Lower leg skin (tissue), 4 donors: ENCODE measurements at regions not wholly inside any gene's neighbourhood (a gene's known extent, or its start where the extent isn't known, plus 50 kb on each side); places are given as distances from the start of the nearest gene placed in this dataset.

Experiments
- DNase-seq, 2 donors: peaks; one replicate each; pipeline ENCODE4 v3.0.0-alpha.2; 2019; ENCODE audit warnings: low spot score in 2 of 2
- H3K4me3 ChIP-seq: fragments of 200-600 bp; sonication (generic); 2 replicates; pipeline ENCODE4 v1.5.1; 2017; ENCODE audit warnings: mild to moderate bottlenecking, low read depth; ENCODE audit not compliant: poor library complexity, severe bottlenecking
- POLR2A ChIP-seq, 2 donors: fragments of 450-650 bp; IDR thresholded peaks; one replicate each; pipeline ENCODE4 v1.6.1; 2016 to 2017; ENCODE audit warnings: antibody characterized with exemption in 2 of 2, mild to moderate bottlenecking in 1 of 2, moderate library complexity in 1 of 2
- WGBS, 2 donors: methylation state at CpG; one replicate each; pipeline ENCODE4 v1.1.5; 2018; 5-methylcytosine and 5-hydroxymethylcytosine counted together
- intact Hi-C: fragments of 100-400 bp; cut with DNase I; formaldehyde crosslinking; loops from one replicate; pipeline ENCODE4 v1.15.0; 2023; ENCODE audit warnings: low total_unique reads
- TF ChIP-seq, protein P1 (sequence below), 3 donors: fragments of 450-650 bp; IDR thresholded peaks; one replicate each; pipeline ENCODE4 v1.5.1; 2016; ENCODE audit warnings: antibody characterized with exemption in 3 of 3, mild to moderate bottlenecking in 3 of 3, moderate library complexity in 2 of 3

DNA sequence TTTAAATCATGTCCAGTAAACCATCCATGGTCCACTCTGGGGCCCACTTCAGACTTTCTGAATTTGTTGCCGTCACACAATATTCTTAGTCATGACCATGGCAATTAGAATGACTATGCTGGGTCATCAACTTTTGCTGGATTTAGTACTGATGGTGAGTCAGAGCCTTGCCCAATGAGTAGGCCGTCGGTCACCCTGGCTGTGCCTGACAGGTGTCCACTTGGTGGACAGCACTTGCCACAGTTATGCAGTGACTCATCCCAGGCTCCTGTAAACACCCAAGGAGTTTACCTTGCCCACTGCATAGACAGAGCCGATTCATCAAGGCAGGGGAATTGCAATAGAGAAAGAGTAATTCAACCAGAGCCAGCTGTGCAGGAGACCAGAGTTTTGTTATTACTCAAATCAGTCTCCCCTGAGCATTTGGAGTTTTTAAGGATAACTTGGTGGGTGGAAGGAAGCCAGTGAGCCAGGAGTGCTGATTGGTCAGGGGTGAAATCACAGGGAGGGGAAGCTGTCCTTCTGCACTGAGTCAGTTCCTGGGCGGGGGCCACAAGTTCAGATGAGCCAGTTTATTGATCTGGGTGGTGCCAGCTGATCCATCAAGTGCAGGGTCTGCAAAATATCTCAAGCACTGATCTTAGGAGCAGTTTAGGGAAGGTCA lies 333.8 kb downstream of the PTPRU start:
- WGBS, 2 donors, result 62 to 84% methylated on average over 5 of the region's 5 CpGs
- intact Hi-C loops, result no loop called here

DNA sequence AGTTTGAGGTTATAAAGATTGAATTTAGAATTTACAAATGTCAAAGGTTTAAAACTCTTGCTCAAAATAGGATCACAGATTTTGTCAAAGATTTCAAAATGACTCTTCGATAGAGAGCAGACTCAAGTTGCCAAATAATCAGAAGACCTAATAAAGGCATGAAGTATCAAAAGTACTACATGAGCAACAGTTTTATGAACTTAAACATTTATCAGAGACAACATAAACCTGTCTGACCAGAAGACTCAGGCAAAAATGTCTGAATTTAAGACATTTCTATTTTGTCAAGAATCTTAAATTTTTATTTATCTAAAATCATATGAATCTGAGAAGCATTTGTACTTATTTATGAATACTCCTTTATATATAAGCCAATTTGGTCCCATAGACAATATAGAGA lies 330.9 kb downstream of the PTPRU start:
- intact Hi-C loops, result no loop called here
- no peak for TF ChIP-seq POLR2A (IDR thresholded peaks at IDR 0.05)
- TF ChIP-seq, protein P1, sequence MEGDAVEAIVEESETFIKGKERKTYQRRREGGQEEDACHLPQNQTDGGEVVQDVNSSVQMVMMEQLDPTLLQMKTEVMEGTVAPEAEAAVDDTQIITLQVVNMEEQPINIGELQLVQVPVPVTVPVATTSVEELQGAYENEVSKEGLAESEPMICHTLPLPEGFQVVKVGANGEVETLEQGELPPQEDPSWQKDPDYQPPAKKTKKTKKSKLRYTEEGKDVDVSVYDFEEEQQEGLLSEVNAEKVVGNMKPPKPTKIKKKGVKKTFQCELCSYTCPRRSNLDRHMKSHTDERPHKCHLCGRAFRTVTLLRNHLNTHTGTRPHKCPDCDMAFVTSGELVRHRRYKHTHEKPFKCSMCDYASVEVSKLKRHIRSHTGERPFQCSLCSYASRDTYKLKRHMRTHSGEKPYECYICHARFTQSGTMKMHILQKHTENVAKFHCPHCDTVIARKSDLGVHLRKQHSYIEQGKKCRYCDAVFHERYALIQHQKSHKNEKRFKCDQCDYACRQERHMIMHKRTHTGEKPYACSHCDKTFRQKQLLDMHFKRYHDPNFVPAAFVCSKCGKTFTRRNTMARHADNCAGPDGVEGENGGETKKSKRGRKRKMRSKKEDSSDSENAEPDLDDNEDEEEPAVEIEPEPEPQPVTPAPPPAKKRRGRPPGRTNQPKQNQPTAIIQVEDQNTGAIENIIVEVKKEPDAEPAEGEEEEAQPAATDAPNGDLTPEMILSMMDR (IDR thresholded peaks at IDR 0.05), result no peak
- DNase-seq, result no peak
- no peak overlapping the region for H3K4me3 ChIP-seq
- 91 to 95% methylated on average over 1 of the region's 1 CpG for WGBS, 2 donors

More for the DNA sequence above, 333.8 kb downstream of the PTPRU start:
- TF ChIP-seq POLR2A (IDR thresholded peaks at IDR 0.05), result no peak
- TF ChIP-seq, protein P1 (IDR thresholded peaks at IDR 0.05), result no peak
- no peak for DNase-seq
- H3K4me3 ChIP-seq, result no peak overlapping the region

DNA sequence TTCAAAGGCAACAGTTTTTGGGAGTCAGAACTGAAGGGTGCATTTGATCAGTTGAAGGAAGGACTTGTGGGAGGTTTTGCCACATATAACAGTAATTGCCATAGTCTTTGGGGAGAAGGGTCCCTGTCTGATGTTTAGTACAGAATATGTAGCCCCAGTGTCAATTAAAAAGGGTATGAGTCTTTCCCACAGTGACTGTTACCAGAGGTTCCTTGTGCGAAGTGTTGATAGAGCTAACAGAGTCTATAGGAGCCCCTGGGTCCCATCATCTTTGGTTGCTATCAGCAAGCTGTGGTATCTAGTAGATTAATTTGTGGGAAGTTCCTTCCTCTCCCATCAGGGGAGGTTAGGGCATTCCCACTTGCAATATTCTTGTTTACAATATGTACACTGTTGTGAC lies 329.2 kb downstream of the PTPRU start:
- WGBS, 2 donors, result 95 to 100% methylated on average over 1 of the region's 1 CpG
- intact Hi-C loops, result no loop called here

DNA sequence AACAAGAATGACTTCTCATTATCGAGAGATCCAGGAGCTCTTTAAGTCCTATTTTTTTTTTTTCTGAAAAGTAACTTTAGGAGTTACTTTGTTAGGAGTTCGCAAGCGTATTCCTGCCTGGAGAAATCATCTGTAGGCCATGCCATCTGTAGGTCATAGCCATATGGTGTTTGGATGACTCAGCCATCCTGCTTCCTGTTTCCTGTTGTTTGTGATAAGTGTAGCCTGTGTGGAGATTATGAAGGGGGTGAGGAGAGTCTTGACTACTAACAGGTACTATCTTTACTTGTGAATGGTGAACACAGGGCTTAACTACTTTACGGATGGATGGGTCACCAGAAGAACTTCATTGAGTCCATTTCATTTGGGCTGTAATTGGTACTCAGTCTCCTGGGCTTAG lies 327.2 kb downstream of the PTPRU start:
- H3K4me3 ChIP-seq, result no peak overlapping the region
- WGBS, 2 donors, result 73 to 77% methylated on average over 4 of the region's 4 CpGs
- no peak for DNase-seq
- TF ChIP-seq, protein P1 (IDR thresholded peaks at IDR 0.05), result no peak
- TF ChIP-seq POLR2A (IDR thresholded peaks at IDR 0.05), result no peak
- intact Hi-C loops, result no loop called here

More for the DNA sequence above, 329.2 kb downstream of the PTPRU start:
- TF ChIP-seq POLR2A (IDR thresholded peaks at IDR 0.05), result no peak
- TF ChIP-seq, protein P1 (IDR thresholded peaks at IDR 0.05), result no peak
- no peak for DNase-seq
- no peak overlapping the region for H3K4me3 ChIP-seq

DNA sequence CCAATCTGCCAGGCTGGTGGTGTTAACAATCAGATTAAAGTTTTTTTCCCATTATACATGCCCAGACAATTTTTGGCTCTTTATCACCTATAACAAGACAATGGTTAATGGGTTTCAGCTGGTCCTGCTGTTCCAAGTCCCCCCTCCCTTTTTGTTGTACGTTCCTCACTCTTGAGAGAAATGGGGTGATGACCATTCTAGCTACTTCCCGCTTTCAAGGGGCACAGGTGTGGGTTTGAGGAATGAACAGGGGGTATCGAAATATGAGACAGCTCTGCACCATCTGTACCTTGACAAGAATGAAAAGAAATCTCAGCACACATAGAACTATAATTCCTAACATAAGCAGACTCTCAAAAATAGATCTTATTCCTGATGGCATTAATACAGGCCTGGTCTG lies 326.8 kb downstream of the PTPRU start:
- H3K4me3 ChIP-seq, result no peak overlapping the region
- no peak for TF ChIP-seq POLR2A (IDR thresholded peaks at IDR 0.05)
- TF ChIP-seq, protein P1 (IDR thresholded peaks at IDR 0.05), result no peak
- intact Hi-C loops, result no loop called here
- no peak for DNase-seq
- WGBS, 2 donors, result 66 to 71% methylated on average over 3 of the region's 3 CpGs

DNA sequence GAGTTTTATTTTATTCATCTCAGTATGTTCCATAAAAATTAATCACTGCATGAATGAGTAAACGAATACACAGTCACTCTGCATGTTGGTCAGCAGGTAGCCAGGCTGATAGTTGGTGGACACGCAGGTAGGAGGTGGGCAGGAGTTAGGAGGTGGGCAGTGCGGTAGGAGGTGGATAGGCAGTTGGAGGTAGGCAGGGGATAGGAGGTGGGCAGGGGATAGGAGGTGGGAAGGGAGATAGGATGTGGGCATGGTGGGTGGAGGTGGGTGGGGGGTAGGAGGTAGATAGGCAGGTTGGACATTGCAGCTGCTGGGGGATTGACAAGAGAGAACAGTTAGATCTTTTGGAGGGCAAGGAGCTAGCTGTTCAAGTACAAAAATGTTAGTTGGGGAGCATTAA lies 322.7 kb downstream of the PTPRU start:
- DNase-seq, result peak in 1 of 2 donors; percentile 53
- WGBS, 2 donors, result 71 to 84% methylated on average over 3 of the region's 3 CpGs
- no peak overlapping the region for H3K4me3 ChIP-seq
- intact Hi-C loops, result no loop called here
- TF ChIP-seq, protein P1 (IDR thresholded peaks at IDR 0.05), result no peak
- TF ChIP-seq POLR2A (IDR thresholded peaks at IDR 0.05), result no peak
